ENCODE measurements at regions not wholly inside any gene's neighbourhood (a gene's known extent, or its start where the extent isn't known, plus 50 kb on each side); places are given as distances from the start of the nearest gene placed in this dataset.

GRCh38 chr2:78056976-78057375 is 534.8 kb upstream of the LRRTM4 start:
- H3K4me1 ChIP-seq (ENCODE audit: control insufficient read depth in 1 of 2, low read depth in 2 of 2), result no peaks in the 10 kb centered on the region
- no peaks in the 10 kb centered on the region for H3K9me3 ChIP-seq
- ATAC-seq (ENCODE audit: insufficient number of reproducible peaks, low FRiP score, low read depth) (no peak), DNase-seq (ENCODE audit: low spot score) (no peak)
- H3K27ac ChIP-seq, result no peak overlapping the region
- TF ChIP-seq CTCF (IDR thresholded peaks at IDR 0.05), result no peak
- H3K27me3 ChIP-seq (replicated peaks; ENCODE audit: insufficient read depth), result no peaks in the 10 kb centered on the region
- no peaks in the 10 kb centered on the region for H3K36me3 ChIP-seq
- H3K4me3 ChIP-seq, result no peak overlapping the region

GRCh38 chr2:78061301-78061700 is 539.1 kb upstream of the LRRTM4 start:
- ATAC-seq (ENCODE audit: insufficient number of reproducible peaks, low FRiP score, low read depth), result no peak
- no peak overlapping the region for H3K4me3 ChIP-seq
- TF ChIP-seq CTCF (IDR thresholded peaks at IDR 0.05), result no peak
- no peaks in the 10 kb centered on the region for H3K36me3 ChIP-seq
- no peaks in the 10 kb centered on the region for H3K4me1 ChIP-seq (ENCODE audit: control insufficient read depth in 1 of 2, low read depth in 2 of 2)
- no peaks in the 10 kb centered on the region for H3K27me3 ChIP-seq (replicated peaks; ENCODE audit: insufficient read depth)
- no peaks in the 10 kb centered on the region for H3K9me3 ChIP-seq
- DNase-seq (ENCODE audit: low spot score), result no peak
- no peak overlapping the region for H3K27ac ChIP-seq

GRCh38 chr2:78061732-78062131 is 539.6 kb upstream of the LRRTM4 start:
- no peak overlapping the region for H3K27ac ChIP-seq
- H3K4me3 ChIP-seq, result no peak overlapping the region
- no peak for TF ChIP-seq CTCF (IDR thresholded peaks at IDR 0.05)
- DNase-seq (ENCODE audit: low spot score) (no peak), ATAC-seq (ENCODE audit: insufficient number of reproducible peaks, low FRiP score, low read depth) (no peak)
- H3K36me3 ChIP-seq, result no peaks in the 10 kb centered on the region
- H3K4me1 ChIP-seq (ENCODE audit: control insufficient read depth in 1 of 2, low read depth in 2 of 2), result no peaks in the 10 kb centered on the region
- H3K27me3 ChIP-seq (replicated peaks; ENCODE audit: insufficient read depth), result no peaks in the 10 kb centered on the region
- no peaks in the 10 kb centered on the region for H3K9me3 ChIP-seq

- no peak for DNase-seq (ENCODE audit: low spot score)
- ATAC-seq (ENCODE audit: insufficient number of reproducible peaks, low FRiP score, low read depth), result no peak
- Histone ChIP-seq H3K4me3 (no peak overlapping the region), H3K36me3 (no peaks in the 10 kb centered on the region), H3K27ac (no peak overlapping the region), H3K27me3 (replicated peaks; ENCODE audit: insufficient read depth) (no peaks in the 10 kb centered on the region), H3K9me3 (no peaks in the 10 kb centered on the region), H3K4me1 (ENCODE audit: control insufficient read depth in 1 of 2, low read depth in 2 of 2) (no peaks in the 10 kb centered on the region)
- TF ChIP-seq CTCF (IDR thresholded peaks at IDR 0.05), result no peak
These were observed 541.3 kb upstream of the LRRTM4 start for GRCh38 chr2:78063246-78064020.

- Histone ChIP-seq H3K4me3 (no peak overlapping the region), H3K27me3 (replicated peaks; ENCODE audit: insufficient read depth) (no peaks in the 10 kb centered on the region), H3K9me3 (no peaks in the 10 kb centered on the region), H3K36me3 (no peaks in the 10 kb centered on the region), H3K27ac (no peak overlapping the region), H3K4me1 (ENCODE audit: control insufficient read depth in 1 of 2, low read depth in 2 of 2) (no peaks in the 10 kb centered on the region)
- TF ChIP-seq CTCF (IDR thresholded peaks at IDR 0.05), result no peak
- ATAC-seq (ENCODE audit: insufficient number of reproducible peaks, low FRiP score, low read depth), result no peak
- DNase-seq (ENCODE audit: low spot score), result no peak
These were observed 543.2 kb upstream of the LRRTM4 start for GRCh38 chr2:78065366-78065765.
